Parathyroid adenoma (tissue), 2 donors: ENCODE measurements at regions not wholly inside any gene's neighbourhood (a gene's known extent, or its start where the extent isn't known, plus 50 kb on each side); places are given as distances from the start of the nearest gene placed in this dataset.

Experiments used
- H2AFZ ChIP-seq: fragments of 300-600 bp; sonication (generic); one replicate; pipeline ENCODE4 v1.7.0; 2017; ENCODE audit warnings: antibody characterized with exemption, mild to moderate bottlenecking
- H3K27ac ChIP-seq: fragments of 300-600 bp; sonication (generic); one replicate; pipeline ENCODE4 v1.7.0; 2017
- H3K27me3 ChIP-seq: fragments of 300-600 bp; sonication (generic); one replicate; pipeline ENCODE4 v1.7.0; 2017; ENCODE audit warnings: low read length; ENCODE audit not compliant: control insufficient read depth, insufficient read depth
- H3K36me3 ChIP-seq: fragments of 300-600 bp; sonication (generic); one replicate; pipeline ENCODE4 v1.7.0; 2017; ENCODE audit warnings: low read length; ENCODE audit not compliant: control insufficient read depth, insufficient read depth
- H3K4me1 ChIP-seq: fragments of 300-600 bp; sonication (generic); one replicate; pipeline ENCODE4 v1.7.0; 2017; ENCODE audit warnings: control low read depth
- H3K4me2 ChIP-seq: fragments of 300-600 bp; sonication (generic); one replicate; pipeline ENCODE4 v1.7.0; 2017; ENCODE audit warnings: low read length
- H3K4me3 ChIP-seq: fragments of 300-600 bp; sonication (generic); one replicate; pipeline ENCODE4 v1.7.0; 2017; ENCODE audit warnings: low read depth, low read length
- H3K79me2 ChIP-seq: fragments of 300-600 bp; sonication (generic); one replicate; pipeline ENCODE4 v1.7.0; 2017; ENCODE audit warnings: control low read depth
- H3K9ac ChIP-seq: fragments of 300-600 bp; sonication (generic); one replicate; pipeline ENCODE4 v1.7.0; 2017; ENCODE audit warnings: mild to moderate bottlenecking
- H3K9me3 ChIP-seq: fragments of 300-600 bp; sonication (generic); one replicate; pipeline ENCODE4 v1.7.0; 2017; ENCODE audit warnings: low read length; ENCODE audit not compliant: control insufficient read depth
- TF ChIP-seq, protein P1 (sequence below): fragments of 300-600 bp; sonication (generic); IDR thresholded peaks from one replicate; pipeline ENCODE4 v1.7.0; 2017; ENCODE audit warnings: antibody characterized with exemption, mild to moderate bottlenecking
- donor health status: primary hyperparathyroidism.

DNA sequence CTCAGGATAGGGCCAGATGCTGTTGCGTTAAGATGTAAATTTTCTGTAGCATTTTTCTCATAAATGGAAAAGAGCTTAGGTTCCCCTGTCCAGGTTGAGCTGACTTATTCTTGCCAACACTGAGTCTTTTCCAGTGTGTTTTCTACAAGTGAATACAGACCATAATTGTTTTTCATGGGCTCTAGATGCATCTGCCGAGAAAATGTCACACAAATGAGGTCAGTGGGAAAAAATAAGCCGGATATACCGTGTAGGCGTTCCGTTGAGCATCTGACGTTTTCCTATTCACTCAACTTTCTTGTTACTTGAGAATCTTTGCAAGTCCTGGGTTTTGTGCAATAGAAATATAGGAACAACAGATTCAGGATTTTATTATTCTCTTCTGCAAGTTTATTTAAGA, 582.9 kb upstream of the CDH4 start:
- Histone ChIP-seq H3K27ac (no peak overlapping the region), H3K9ac (no peak overlapping the region), H3K4me2 (no peak overlapping the region), H3K27me3 (no peaks in the 10 kb centered on the region), H3K4me3 (no peak overlapping the region), H3K36me3 (no peaks in the 10 kb centered on the region), H2AFZ (no peak overlapping the region), H3K9me3 (no peaks in the 10 kb centered on the region), H3K79me2 (no peaks in the 10 kb centered on the region), H3K4me1 (no peaks in the 10 kb centered on the region)
- TF ChIP-seq, protein P1, sequence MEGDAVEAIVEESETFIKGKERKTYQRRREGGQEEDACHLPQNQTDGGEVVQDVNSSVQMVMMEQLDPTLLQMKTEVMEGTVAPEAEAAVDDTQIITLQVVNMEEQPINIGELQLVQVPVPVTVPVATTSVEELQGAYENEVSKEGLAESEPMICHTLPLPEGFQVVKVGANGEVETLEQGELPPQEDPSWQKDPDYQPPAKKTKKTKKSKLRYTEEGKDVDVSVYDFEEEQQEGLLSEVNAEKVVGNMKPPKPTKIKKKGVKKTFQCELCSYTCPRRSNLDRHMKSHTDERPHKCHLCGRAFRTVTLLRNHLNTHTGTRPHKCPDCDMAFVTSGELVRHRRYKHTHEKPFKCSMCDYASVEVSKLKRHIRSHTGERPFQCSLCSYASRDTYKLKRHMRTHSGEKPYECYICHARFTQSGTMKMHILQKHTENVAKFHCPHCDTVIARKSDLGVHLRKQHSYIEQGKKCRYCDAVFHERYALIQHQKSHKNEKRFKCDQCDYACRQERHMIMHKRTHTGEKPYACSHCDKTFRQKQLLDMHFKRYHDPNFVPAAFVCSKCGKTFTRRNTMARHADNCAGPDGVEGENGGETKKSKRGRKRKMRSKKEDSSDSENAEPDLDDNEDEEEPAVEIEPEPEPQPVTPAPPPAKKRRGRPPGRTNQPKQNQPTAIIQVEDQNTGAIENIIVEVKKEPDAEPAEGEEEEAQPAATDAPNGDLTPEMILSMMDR, result no peak

- Histone ChIP-seq H3K4me1 (no peaks in the 10 kb centered on the region), H3K36me3 (no peaks in the 10 kb centered on the region), H3K4me2 (no peak overlapping the region), H3K79me2 (no peaks in the 10 kb centered on the region), H3K9ac (no peak overlapping the region), H3K9me3 (no peaks in the 10 kb centered on the region), H3K27ac (no peak overlapping the region), H3K4me3 (no peak overlapping the region), H3K27me3 (no peaks in the 10 kb centered on the region), H2AFZ (no peak overlapping the region)
- TF ChIP-seq, protein P1, result no peak
These were observed 576.0 kb upstream of the CDH4 start for GRCh38 chr20:60676011-60676410.

- no peak overlapping the region for H2AFZ ChIP-seq
- H3K36me3 ChIP-seq, result no peaks in the 10 kb centered on the region
- no peaks in the 10 kb centered on the region for H3K27me3 ChIP-seq
- TF ChIP-seq, protein P1, result no peak
- H3K4me1 ChIP-seq, result no peaks in the 10 kb centered on the region
- no peaks in the 10 kb centered on the region for H3K79me2 ChIP-seq
- H3K27ac ChIP-seq, result no peak overlapping the region
- no peak overlapping the region for H3K9ac ChIP-seq
- H3K4me2 ChIP-seq, result no peak overlapping the region
- H3K4me3 ChIP-seq, result no peak overlapping the region
- H3K9me3 ChIP-seq, result no peaks in the 10 kb centered on the region
These were observed 574.2 kb upstream of the CDH4 start for GRCh38 chr20:60677819-60678218.

- Histone ChIP-seq H3K4me2 (no peak overlapping the region), H3K36me3 (no peaks in the 10 kb centered on the region), H3K27ac (no peak overlapping the region), H2AFZ (no peak overlapping the region), H3K9ac (no peak overlapping the region), H3K27me3 (no peaks in the 10 kb centered on the region), H3K4me1 (no peaks in the 10 kb centered on the region), H3K79me2 (no peaks in the 10 kb centered on the region), H3K9me3 (no peaks in the 10 kb centered on the region), H3K4me3 (no peak overlapping the region)
- TF ChIP-seq, protein P1, result no peak
These were observed 571.5 kb upstream of the CDH4 start for GRCh38 chr20:60680554-60680953.

DNA sequence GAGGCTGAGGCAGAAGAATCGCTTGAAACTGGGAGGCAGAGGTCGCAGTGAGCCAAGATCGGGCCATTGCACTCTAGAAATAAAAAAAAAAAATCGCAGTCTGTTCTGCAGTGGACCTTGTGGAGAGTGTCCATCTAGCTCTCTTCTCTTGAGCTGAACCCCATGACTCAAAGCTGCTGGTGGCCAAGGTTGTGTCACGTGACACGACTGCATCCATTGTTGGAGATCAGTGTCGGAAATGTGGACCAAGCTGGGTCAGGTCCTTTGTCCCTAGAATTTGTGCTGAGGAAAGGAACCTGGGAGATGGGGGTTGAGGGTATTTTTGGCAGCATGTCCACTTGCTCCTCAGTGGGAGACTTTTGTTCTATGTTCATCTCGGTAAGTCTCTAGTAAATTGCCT, 564.8 kb upstream of the CDH4 start:
- Histone ChIP-seq H2AFZ (no peak overlapping the region), H3K79me2 (no peaks in the 10 kb centered on the region), H3K4me2 (no peak overlapping the region), H3K27ac (no peak overlapping the region), H3K4me3 (no peak overlapping the region), H3K4me1 (no peaks in the 10 kb centered on the region), H3K36me3 (no peaks in the 10 kb centered on the region), H3K27me3 (no peaks in the 10 kb centered on the region), H3K9ac (no peak overlapping the region), H3K9me3 (no peaks in the 10 kb centered on the region)
- TF ChIP-seq, protein P1, result no peak
